Chondrocyte (in vitro differentiated cells): ENCODE measurements at regions not wholly inside any gene's neighbourhood (a gene's known extent, or its start where the extent isn't known, plus 50 kb on each side); places are given as distances from the start of the nearest gene placed in this dataset.

Source experiments
- DNase-seq: peaks from one replicate; pipeline ENCODE4 v3.0.0; 2021; ENCODE audit warnings: mixed read lengths, low spot score
- H3K27ac Mint-ChIP-seq: one replicate; pipeline ENCODE4 v1.8.0; 2021; ENCODE audit warnings: mild to moderate bottlenecking, moderate library complexity, mixed read lengths; ENCODE audit not compliant: unreplicated experiment
- H3K27me3 Mint-ChIP-seq: 2 replicates; pipeline ENCODE4 v1.8.0; 2021; ENCODE audit warnings: low read depth, mixed read lengths
- H3K36me3 Mint-ChIP-seq: 2 replicates; pipeline ENCODE4 v1.8.0; 2021; ENCODE audit warnings: low read depth, mixed read lengths
- H3K4me1 Mint-ChIP-seq: 2 replicates; pipeline ENCODE4 v1.8.0; 2021; ENCODE audit warnings: low read depth, mild to moderate bottlenecking, mixed read lengths
- H3K4me3 Mint-ChIP-seq: one replicate; pipeline ENCODE4 v1.8.0; 2021; ENCODE audit warnings: mild to moderate bottlenecking, moderate library complexity, mixed read lengths; ENCODE audit not compliant: unreplicated experiment
- H3K9me3 Mint-ChIP-seq: 2 replicates; pipeline ENCODE4 v1.8.0; 2021; ENCODE audit warnings: low read depth, mixed read lengths
- TF ChIP-seq, protein P1 (sequence below): fragments of 200-600 bp; sonication (generic); IDR thresholded peaks from 2 replicates; pipeline ENCODE4 v1.5.0; 2021; ENCODE audit warnings: antibody characterized with exemption, mild to moderate bottlenecking, moderate library complexity

DNA sequence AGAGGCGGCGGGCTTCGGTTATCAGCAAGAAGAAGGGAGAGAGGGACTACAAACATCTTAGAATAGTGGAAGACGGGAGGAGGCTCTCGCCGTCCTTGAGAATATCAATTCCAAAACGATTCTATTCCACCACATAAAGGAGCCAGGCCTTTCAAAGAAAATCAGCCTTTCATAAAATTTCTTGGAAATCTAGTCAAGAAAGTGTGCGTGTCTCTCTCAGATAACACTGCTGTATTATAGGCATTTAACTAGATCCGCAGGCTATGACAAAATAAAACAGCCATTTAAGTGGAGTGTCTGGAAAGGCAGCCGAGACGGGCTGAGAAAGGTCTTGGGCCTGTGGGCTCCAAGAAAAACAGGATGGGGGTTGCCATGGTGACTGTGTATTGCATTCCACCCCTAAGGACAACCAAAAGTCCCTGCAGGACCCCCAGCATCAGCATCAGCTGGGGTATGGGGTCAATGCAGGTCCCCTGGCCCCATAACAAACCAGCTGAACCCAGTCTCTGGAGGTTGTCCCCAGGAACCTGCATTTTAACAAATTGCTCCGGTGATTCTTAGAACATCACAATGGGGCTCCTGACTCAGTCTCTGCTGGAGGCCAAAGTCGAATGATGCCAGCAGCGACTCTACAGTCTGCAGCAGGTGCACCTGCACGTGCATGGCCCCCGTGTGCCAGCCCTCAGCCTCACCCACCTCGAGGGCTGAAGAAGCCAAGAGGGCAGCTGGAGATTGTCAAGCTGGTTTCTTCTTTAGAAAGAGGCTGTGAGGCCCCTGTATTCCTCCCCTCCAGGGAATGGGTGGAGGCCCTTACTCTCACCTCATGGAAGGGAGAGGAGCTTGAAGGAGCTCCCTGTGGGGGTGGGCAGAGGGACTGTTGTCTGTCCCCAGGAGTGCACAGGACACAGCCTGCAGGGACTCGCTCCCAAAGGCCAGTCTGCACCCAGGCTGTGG is 287.4 kb downstream of the NPHP4 start:
- Mint-ChIP-seq H3K36me3 (no peaks in the 10 kb centered on the region), H3K4me1 (no peaks in the 10 kb centered on the region), H3K27ac (no peak overlapping the region), H3K9me3 (peaks cover 6% of the 10 kb centered on the region), H3K4me3 (no peak overlapping the region), H3K27me3 (no peaks in the 10 kb centered on the region)
- DNase-seq = peak; percentile 74
- TF ChIP-seq, protein P1, sequence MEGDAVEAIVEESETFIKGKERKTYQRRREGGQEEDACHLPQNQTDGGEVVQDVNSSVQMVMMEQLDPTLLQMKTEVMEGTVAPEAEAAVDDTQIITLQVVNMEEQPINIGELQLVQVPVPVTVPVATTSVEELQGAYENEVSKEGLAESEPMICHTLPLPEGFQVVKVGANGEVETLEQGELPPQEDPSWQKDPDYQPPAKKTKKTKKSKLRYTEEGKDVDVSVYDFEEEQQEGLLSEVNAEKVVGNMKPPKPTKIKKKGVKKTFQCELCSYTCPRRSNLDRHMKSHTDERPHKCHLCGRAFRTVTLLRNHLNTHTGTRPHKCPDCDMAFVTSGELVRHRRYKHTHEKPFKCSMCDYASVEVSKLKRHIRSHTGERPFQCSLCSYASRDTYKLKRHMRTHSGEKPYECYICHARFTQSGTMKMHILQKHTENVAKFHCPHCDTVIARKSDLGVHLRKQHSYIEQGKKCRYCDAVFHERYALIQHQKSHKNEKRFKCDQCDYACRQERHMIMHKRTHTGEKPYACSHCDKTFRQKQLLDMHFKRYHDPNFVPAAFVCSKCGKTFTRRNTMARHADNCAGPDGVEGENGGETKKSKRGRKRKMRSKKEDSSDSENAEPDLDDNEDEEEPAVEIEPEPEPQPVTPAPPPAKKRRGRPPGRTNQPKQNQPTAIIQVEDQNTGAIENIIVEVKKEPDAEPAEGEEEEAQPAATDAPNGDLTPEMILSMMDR = no peak

DNA sequence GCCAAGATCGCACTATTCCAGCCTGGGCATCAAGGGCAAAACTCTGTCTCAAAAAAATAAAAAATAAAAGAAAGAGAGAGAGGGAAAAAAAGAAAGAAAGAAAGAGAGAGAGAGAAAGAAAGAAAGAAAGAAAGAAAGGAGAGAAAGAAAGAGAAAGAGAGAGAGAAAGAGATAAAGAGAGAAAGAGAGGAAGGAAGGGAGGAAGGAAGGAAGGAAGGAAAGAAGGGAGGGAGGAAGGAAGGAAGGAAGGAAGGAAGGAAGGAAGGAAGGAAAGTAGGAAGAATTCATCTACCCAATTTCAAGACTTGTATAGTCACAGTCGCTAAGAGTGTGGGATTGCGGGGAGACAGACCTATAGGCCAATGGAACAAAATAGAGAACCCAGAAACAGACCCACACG is 290.6 kb downstream of the NPHP4 start:
- no peaks in the 10 kb centered on the region for H3K36me3 Mint-ChIP-seq
- no peaks in the 10 kb centered on the region for H3K27me3 Mint-ChIP-seq
- no peak overlapping the region for H3K4me3 Mint-ChIP-seq
- no peak overlapping the region for H3K27ac Mint-ChIP-seq
- H3K9me3 Mint-ChIP-seq = peaks cover 1% of the 10 kb centered on the region
- H3K4me1 Mint-ChIP-seq = no peaks in the 10 kb centered on the region
- TF ChIP-seq, protein P1 = no peak
- DNase-seq = no peak

DNA sequence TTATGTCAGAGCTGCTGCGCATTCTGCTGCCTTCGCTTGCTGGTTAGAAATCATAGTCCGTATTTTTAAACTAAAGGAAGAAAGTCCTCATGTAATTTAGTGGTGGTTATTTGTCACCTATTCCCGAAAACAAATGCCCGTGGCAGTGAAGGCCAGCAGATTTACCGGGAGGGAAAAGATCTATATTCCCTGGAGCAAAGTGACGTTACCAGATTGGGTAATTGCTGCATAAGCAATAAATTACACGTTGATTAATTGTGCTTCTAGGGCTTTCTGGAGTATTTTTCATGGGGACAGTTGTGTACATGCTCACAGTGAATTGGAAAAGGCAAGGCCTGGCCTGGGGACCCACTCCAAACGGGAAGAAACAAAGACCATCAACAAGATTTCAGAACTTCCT is 298.7 kb downstream of the NPHP4 start:
- TF ChIP-seq, protein P1 = no peak
- no peaks in the 10 kb centered on the region for H3K36me3 Mint-ChIP-seq
- H3K27ac Mint-ChIP-seq = no peak overlapping the region
- no peaks in the 10 kb centered on the region for H3K9me3 Mint-ChIP-seq
- no peak for DNase-seq
- peaks cover 3% of the 10 kb centered on the region for H3K27me3 Mint-ChIP-seq
- H3K4me1 Mint-ChIP-seq = no peaks in the 10 kb centered on the region
- H3K4me3 Mint-ChIP-seq = no peak overlapping the region

DNA sequence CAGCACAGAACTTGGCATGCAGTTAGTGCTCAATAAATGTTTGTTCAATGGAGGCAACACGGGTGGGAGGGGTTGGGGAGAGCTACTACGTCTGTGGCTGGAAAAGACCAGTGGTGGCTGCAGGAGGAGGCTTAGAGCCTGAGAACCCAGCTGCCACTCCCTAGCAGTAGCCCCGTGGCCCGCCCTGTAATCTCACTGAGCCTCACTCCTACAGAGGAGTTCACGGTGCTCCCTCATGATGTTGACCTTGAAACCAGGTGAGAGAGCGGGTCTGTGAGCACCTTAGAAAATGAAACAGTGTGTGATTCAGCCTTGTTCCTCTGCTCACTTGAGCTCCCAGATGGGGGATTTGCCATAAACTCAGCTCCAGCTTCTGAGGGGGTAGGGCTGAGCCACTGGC is 299.6 kb downstream of the NPHP4 start:
- no peak overlapping the region for H3K27ac Mint-ChIP-seq
- H3K4me3 Mint-ChIP-seq = no peak overlapping the region
- no peaks in the 10 kb centered on the region for H3K36me3 Mint-ChIP-seq
- H3K9me3 Mint-ChIP-seq = no peaks in the 10 kb centered on the region
- no peak for DNase-seq
- H3K4me1 Mint-ChIP-seq = no peaks in the 10 kb centered on the region
- peaks cover 3% of the 10 kb centered on the region for H3K27me3 Mint-ChIP-seq
- TF ChIP-seq, protein P1 = no peak

DNA sequence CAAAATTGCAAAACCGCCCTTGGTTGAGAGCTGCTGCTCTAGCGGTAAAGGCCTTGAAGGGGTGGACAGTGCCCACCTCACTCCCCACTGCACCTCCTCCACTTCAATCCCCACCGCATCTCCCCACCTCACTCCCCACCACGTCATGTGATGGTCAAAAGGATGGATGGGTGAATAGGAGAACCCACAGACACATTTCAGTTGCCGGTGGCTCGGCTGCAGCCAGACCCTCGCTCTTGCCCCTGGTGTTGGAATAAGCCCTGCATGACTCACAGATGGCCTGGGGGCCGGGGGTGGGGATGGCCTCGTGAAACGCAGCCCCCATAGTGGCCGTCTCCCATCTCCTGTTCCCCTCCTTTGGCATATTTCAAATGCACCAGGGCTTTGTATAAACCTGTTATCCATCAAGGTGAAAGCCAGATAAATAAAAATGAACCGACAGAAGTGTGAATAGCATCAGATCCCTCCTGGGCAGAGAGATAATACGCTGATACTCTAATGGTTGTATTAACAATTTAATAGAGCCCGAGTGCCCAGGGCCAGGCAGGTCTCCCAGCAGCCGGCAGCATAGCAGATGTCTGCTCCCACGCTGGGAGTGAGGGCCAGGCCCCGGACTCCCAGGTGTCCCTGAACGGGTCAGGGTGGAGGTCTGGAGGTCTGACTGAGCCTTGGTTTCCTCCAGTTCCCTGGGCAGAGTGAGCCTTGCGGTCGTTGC is 300.3 kb downstream of the NPHP4 start:
- Mint-ChIP-seq H3K4me3 (no peak overlapping the region), H3K4me1 (no peaks in the 10 kb centered on the region), H3K9me3 (peaks cover 3% of the 10 kb centered on the region), H3K36me3 (no peaks in the 10 kb centered on the region), H3K27ac (no peak overlapping the region), H3K27me3 (peaks cover 3% of the 10 kb centered on the region)
- TF ChIP-seq, protein P1 = no peak
- DNase-seq = no peak
